MCF 10A (cell line): ENCODE measurements at regions not wholly inside any gene's neighbourhood (a gene's known extent, or its start where the extent isn't known, plus 50 kb on each side); places are given as distances from the start of the nearest gene placed in this dataset.

Experiments used
- BruUV-seq: library from RNA; stranded (reverse); fragments of 400-500 nt; replicated peaks from 2 replicates; lab custom pipeline; 2021; lab: Mats Ljungman, UMichigan
- CTCF ChIA-PET: fragments of 300-600 bp; sonication (Branson Sonifier 250); formaldehyde crosslinking; extraction: SDS; loops from one replicate; lab custom pipeline; 2021; ENCODE audit warnings: antibody characterized with exemption, inconsistent platforms; lab: Yijun Ruan, JAX
- POLR2A ChIA-PET: fragments of 300-600, 350-650 bp; sonication (Branson Sonifier 250); formaldehyde crosslinking; extraction: SDS; loops from one replicate; lab custom pipeline; 2020; ENCODE audit warnings: antibody characterized with exemption, inconsistent platforms; lab: Yijun Ruan, JAX
- DNase-seq: peaks from one replicate; pipeline ENCODE4 v3.0.0-alpha.2; 2018; ENCODE audit not compliant: unreplicated experiment
- H3K27ac Mint-ChIP-seq: one replicate; pipeline ENCODE4 v1.8.0; 2022; ENCODE audit warnings: mild to moderate bottlenecking, low read depth, mixed read lengths; ENCODE audit not compliant: unreplicated experiment
- H3K27me3 Mint-ChIP-seq: one replicate; pipeline ENCODE4 v1.8.0; 2022; ENCODE audit warnings: mixed read lengths; ENCODE audit not compliant: insufficient read depth, unreplicated experiment
- H3K36me3 Mint-ChIP-seq: one replicate; pipeline ENCODE4 v1.8.0; 2022; ENCODE audit warnings: mild to moderate bottlenecking, moderate library complexity, mixed read lengths; ENCODE audit not compliant: insufficient read depth, unreplicated experiment
- H3K4me1 Mint-ChIP-seq: one replicate; pipeline ENCODE4 v1.8.0; 2022; ENCODE audit warnings: mixed read lengths; ENCODE audit not compliant: insufficient read depth, unreplicated experiment
- H3K4me3 Mint-ChIP-seq: one replicate; pipeline ENCODE4 v1.8.0; 2022; ENCODE audit warnings: mild to moderate bottlenecking, moderate library complexity, mixed read lengths; ENCODE audit not compliant: unreplicated experiment
- H3K9me3 Mint-ChIP-seq: one replicate; pipeline ENCODE4 v1.8.0; 2022; ENCODE audit warnings: mixed read lengths; ENCODE audit not compliant: unreplicated experiment
- intact Hi-C: fragments of 100-400 bp; cut with micrococcal nuclease; formaldehyde crosslinking; loops from 2 replicates; pipeline ENCODE4 v1.14.1; 2022
- TF ChIP-seq, protein P1 (sequence below): fragments of 200-600 bp; IDR thresholded peaks from one replicate; pipeline ENCODE4 v1.8.0; 2022; ENCODE audit warnings: antibody characterized with exemption, mild to moderate bottlenecking; ENCODE audit not compliant: unreplicated experiment

DNA sequence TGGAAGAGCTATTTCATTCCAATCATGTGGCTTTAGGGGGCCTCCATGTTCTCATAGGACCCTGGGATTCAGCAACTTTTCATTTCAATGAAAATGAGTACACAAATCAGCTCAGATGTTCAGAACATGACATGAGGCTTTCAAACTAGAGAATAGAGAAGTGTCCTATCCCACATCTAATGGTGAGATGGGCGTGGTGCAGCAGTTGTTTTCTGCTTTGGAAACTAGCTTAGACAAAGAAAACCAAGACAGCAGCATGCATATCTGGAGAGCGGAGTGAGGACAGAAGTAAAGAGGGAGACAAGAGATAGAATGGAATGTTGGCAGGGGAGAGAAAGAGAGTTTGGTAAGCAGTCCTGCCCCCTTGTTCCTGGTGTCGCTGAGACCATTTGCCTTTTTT lies 1009.1 kb upstream of the IGFBP7 start:
- no peak for DNase-seq
- H3K27me3 Mint-ChIP-seq: no peaks in the 10 kb centered on the region
- H3K4me1 Mint-ChIP-seq: no peaks in the 10 kb centered on the region
- intact Hi-C loops: no loop called here
- no peak overlapping the region for H3K4me3 Mint-ChIP-seq
- TF ChIP-seq, protein P1, sequence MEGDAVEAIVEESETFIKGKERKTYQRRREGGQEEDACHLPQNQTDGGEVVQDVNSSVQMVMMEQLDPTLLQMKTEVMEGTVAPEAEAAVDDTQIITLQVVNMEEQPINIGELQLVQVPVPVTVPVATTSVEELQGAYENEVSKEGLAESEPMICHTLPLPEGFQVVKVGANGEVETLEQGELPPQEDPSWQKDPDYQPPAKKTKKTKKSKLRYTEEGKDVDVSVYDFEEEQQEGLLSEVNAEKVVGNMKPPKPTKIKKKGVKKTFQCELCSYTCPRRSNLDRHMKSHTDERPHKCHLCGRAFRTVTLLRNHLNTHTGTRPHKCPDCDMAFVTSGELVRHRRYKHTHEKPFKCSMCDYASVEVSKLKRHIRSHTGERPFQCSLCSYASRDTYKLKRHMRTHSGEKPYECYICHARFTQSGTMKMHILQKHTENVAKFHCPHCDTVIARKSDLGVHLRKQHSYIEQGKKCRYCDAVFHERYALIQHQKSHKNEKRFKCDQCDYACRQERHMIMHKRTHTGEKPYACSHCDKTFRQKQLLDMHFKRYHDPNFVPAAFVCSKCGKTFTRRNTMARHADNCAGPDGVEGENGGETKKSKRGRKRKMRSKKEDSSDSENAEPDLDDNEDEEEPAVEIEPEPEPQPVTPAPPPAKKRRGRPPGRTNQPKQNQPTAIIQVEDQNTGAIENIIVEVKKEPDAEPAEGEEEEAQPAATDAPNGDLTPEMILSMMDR: no peak
- H3K27ac Mint-ChIP-seq: no peak overlapping the region
- BruUV-seq: no TSS peak
- CTCF ChIA-PET: no interaction called here
- H3K9me3 Mint-ChIP-seq: no peaks in the 10 kb centered on the region
- no peaks in the 10 kb centered on the region for H3K36me3 Mint-ChIP-seq
- POLR2A ChIA-PET: interaction anchor here (0.7 to 1.2 kb wide), 2 partner anchors 26 to 169 kb away, joined by 3 read pairs; no protein-coding TSS in a partner anchor

DNA sequence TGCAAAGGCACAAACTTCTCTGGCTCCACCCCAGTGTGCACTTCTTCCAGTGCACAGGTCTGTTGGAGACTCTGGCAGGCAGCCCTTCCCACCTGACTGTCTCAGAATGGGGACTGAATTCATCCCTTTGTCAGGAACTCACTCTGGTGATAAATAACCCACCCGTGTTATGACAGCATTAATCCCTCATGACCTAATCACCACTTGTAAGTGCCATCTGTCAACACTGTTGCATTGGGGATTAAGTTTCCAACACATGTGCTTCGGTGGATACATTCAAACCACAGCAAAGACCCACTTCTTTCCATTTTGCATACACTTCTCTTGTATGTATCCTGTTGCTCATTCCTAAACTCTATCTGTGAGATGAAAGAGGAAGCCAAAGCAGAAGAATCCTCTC lies 1002.9 kb upstream of the IGFBP7 start:
- Mint-ChIP-seq H3K27ac (no peak overlapping the region), H3K4me3 (no peak overlapping the region), H3K27me3 (no peaks in the 10 kb centered on the region), H3K4me1 (no peaks in the 10 kb centered on the region), H3K9me3 (no peaks in the 10 kb centered on the region), H3K36me3 (no peaks in the 10 kb centered on the region)
- CTCF ChIA-PET: no interaction called here
- intact Hi-C loops: no loop called here
- TF ChIP-seq, protein P1: no peak
- POLR2A ChIA-PET: no interaction called here
- no peak for DNase-seq
- no TSS peak for BruUV-seq

DNA sequence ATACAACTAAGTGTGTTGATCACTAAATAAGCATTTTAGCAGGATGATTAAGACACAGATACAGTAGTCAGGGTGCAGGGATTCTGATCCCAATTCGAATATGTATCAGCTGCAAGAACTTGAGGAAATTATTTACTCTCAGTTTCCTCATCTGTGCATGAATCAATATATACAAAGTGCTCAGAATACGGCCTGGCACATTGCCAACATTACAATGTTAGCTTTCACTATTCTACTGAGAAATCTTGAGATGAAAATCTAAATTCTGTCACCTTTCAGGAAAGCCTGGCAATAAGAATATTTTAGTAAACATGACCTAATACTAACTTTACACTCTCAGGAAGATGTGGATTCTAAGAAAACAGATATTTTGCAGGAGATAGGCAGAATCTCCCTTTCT lies 1001.6 kb upstream of the IGFBP7 start:
- Mint-ChIP-seq H3K4me3 (no peak overlapping the region), H3K27ac (no peak overlapping the region), H3K36me3 (no peaks in the 10 kb centered on the region), H3K27me3 (no peaks in the 10 kb centered on the region), H3K4me1 (no peaks in the 10 kb centered on the region), H3K9me3 (no peaks in the 10 kb centered on the region)
- TF ChIP-seq, protein P1: no peak
- ChIA-PET POLR2A (no interaction called here), CTCF (no interaction called here)
- intact Hi-C loops: no loop called here
- DNase-seq: peak; percentile 8
- BruUV-seq: no TSS peak

DNA sequence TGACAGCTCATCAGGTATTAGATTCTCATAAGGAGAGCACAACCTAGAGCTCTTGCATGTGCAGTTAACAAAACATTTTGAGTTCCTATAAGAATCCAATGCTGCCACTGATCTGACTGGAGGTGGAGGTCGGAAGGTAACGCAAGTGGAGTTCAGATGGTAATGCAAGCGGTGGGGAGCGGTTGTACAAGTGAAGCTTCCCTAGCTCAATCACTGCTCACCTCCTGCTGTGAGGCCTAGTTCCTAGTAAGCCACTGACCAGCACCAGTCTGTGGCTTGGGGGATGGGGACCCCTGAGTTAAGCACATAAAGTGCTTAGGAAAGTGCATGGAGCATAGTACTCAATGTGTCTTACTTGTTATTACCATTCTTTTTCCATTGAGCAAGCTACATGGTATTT lies 983.2 kb upstream of the IGFBP7 start:
- BruUV-seq: no TSS peak
- H3K27me3 Mint-ChIP-seq: no peaks in the 10 kb centered on the region
- H3K4me3 Mint-ChIP-seq: no peak overlapping the region
- TF ChIP-seq, protein P1: no peak
- H3K9me3 Mint-ChIP-seq: no peaks in the 10 kb centered on the region
- H3K4me1 Mint-ChIP-seq: peaks cover 9% of the 10 kb centered on the region
- POLR2A ChIA-PET: no interaction called here
- no peak overlapping the region for H3K27ac Mint-ChIP-seq
- DNase-seq: no peak
- intact Hi-C loops: no loop called here
- H3K36me3 Mint-ChIP-seq: no peaks in the 10 kb centered on the region
- CTCF ChIA-PET: interaction anchor here (1.2 kb wide), 1 partner anchor 456 kb away, joined by 3 read pairs; no protein-coding TSS in a partner anchor
